IPS DF 19.7 (cell line): ENCODE measurements at regions not wholly inside any gene's neighbourhood (a gene's known extent, or its start where the extent isn't known, plus 50 kb on each side); places are given as distances from the start of the nearest gene placed in this dataset.
"Not testable (repeated sequence)": the region's sequence is repeated elsewhere in the genome, so short reads cannot be mapped to it uniquely, and the experiment has no call there.

Experiments used
- DNase-seq: peaks from one replicate; pipeline ENCODE4 v3.0.0-alpha.2; 2013; ENCODE audit warnings: low read depth, low spot score

GRCh38 chr7:66537380-66537779 is 91.3 kb upstream of the KCTD7 start:
- DNase-seq, result no peak

- DNase-seq, result no peak
Measured at GRCh38 chr7:66537876-66538275, 90.8 kb upstream of the KCTD7 start.

GRCh38 chr7:66539264-66539623 is 89.4 kb upstream of the KCTD7 start:
- DNase-seq, result no peak

- no peak for DNase-seq
Measured at GRCh38 chr7:66539902-66540375, 88.7 kb upstream of the KCTD7 start.

DNA sequence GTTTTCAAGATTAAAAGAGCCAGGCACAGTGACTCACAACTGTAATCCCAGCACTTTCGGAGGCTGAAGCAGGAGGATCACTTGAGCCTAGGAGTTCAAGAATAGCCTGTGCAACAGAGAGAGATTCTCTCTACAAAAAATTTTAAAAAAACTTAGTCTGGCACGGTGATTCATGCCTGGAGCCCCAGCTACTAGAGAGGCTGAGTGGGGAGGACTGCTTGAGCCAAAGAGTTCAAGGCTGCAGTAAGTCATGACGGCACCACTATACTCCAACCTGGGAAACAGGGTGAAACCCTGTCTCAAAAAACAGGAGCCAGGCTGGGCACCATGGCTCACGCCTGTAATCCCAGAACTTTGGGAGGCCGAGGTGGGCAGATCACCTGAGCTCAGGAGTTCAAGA is 86.6 kb upstream of the KCTD7 start:
- DNase-seq, result no peak

DNA sequence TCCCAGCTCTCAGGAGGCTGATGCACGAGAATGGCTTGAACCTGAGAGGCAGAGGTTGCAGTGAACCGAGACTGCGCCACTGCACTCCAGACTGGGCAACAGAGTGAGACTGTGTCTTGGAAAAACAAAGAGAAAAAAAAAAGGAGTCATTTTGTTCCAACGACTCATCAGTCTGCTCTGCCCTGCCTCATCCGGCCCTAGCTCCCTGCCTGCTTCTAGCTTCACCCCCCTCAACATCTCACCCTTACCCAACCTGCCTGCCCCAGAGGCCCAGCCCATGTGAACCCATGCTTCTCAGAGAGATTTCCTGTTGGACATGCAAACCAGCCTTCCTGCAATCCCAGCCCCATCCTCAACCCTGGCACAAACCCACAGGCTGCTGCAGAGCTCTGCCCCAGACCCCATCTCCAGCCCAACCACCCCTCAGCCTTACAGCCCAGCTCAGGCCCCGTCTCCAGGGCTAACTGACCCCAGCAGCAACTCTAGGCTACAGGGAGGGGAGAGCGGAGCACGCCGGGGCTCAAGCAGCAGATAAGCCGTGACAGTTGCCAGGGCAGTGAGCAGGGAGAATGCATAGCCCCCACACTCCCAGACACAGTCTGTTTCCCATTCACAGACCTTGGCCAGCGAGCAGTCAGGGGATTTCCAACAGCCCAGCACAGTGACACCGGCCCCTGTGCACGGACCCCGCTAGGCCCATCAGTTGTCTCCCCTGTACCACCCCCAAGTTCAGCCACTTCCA is 86.0 kb upstream of the KCTD7 start:
- DNase-seq, result no peak

- no peak for DNase-seq
Measured at GRCh38 chr7:66549466-66549865, 79.2 kb upstream of the KCTD7 start.

- DNase-seq, result no peak
Measured at GRCh38 chr7:66553001-66553400, 75.7 kb upstream of the KCTD7 start.

DNA sequence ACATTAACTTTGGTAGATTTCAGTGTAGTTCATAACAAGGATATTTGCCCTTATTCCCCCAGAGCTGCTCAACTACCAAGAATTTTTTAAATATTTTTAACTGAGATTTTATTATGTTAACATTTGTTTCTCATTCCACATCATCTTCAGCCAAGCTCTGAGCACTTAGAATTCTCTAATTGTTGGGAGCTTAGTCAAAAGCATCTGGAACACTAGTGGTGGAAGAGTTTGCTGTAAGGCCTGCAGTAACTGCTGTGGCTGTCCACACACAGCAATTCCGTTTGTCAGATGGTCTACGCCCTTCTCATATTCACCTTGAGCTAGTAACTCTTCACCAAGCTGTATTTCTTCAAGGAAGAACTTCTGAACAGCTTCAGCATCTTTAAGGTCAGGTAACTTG is 75.0 kb upstream of the KCTD7 start:
- not testable (repeated sequence) for DNase-seq

DNA sequence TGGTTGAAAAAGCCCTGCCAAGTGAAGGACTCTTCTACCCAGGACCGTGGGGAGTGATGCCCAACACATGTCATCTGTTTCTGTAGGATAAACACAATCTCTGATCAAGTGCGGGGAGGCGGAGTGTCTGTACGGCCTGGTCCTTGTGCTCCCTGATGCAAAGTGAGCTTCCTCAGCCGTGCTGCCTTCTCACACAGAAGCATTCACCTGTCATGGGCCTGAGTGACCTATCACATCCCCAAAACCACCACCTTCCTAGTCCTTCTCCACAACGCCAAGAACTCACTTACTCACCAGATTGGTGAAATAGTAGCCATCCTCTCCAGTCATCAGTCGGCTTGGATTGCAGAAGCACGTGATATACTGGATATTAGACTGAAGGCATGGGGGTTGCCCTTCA is 74.4 kb upstream of the KCTD7 start:
- DNase-seq, result not testable (repeated sequence)

DNA sequence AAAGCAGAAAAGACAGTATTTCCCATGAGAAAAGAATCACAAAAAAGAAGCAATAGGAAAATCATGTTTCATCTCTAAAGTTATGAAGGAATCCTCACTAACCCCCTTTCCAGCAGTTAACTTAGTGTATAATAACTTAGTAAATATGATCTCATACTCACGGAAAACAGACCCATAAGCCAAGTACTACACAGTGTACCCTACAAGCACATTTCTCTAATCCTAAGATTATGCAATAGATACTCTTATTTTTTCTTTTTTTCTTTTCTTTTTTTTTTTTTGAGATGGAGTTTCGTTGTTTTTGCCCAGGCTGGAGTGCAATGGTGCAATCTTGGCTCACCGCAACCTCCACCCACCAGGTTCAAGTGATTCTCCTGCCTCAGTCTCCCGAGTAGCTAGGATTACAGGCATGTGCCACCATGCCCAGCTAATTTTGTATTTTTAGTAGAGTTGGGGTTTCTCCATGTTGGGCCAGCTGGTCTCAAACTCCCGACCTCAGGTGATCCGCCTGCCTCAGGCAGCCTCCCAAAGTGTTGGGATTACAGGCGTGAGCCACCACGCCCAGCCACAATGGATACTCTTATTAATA is 73.7 kb upstream of the KCTD7 start:
- not testable (repeated sequence) for DNase-seq

GRCh38 chr7:66556177-66556548 is 72.5 kb upstream of the KCTD7 start:
- DNase-seq, result no peak

DNA sequence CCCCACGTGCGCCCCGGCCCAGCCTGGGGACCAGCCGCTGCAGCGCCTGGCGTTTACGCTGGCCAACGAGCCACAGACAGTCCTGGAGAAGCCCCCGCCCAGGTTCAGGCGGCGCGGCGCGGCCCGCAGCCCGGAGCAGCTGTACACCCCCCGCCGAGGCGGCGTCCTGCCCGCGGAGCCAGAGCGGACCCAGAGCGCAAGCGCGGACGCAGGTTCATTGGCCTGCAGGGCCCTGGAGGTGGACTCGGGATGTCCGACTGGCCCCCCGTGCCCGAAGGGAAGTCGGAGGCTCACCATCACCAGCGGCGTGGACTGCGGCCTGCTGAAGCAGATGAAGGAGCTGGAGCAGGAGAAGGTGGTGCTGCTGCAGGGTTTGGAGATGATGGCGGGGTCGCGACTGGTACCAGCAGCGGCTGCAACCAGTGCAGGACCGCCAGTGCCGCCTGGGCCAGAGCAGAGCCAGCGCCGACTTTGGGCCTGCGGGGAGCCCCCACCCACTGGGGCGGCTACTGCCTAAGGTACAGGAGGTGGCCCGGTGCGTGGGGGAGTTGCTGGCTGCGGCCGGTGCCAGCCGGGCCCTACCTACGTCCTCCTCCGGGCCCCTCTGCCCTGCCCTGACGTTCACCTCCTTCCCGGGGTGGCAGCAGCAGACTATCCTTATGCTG is 72.0 kb upstream of the KCTD7 start:
- DNase-seq, result no peak

DNA sequence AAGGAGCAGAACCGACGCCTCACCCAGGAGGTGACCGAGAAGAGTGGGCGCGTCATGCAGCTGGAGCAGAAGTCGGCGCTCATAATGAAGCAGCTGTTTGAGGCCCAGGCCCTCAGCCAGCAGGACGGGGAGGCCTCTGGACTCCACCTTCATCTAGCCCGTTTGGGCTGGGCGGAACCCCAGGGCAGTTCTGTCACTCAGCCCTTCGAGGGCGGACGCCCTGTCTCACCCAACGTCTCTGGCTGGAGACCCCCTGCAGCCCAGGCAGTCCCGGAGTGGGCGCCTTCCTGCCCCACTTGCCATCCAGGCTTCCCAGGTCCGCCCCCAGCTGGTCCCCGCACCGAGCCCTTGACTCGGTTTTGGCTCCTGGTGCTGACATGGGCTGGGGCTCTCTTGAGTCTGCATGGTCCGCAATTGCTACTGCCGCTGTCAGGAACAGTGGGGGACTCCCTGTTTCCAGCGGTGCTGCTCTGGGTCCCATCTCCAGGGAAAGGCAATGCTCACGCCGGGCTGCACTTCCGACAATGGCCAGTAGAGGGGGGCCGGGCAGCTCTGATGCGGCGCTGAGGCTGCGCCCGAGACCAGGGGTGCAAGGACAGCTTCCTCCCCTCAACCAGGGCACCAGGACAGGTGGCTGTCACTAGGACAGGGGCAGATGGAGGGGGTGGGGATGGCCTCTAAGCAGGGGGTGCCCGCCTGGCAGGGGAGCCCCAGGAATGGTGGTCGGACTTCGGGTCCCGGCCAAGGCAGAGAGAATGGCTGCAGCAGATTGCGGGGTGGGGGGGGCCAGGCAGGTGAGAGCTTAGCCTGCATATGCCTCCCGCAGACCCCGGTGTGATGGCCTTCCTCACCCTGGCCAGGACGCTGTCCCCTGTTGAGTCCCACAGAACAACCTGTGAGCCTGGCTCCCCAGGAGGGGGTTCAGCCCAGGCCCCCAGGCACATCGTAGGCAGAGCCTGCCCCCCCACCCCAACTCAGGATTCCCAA is 71.2 kb upstream of the KCTD7 start:
- DNase-seq, result no peak

- no peak for DNase-seq
Measured at GRCh38 chr7:66558201-66558641, 70.5 kb upstream of the KCTD7 start.

- DNase-seq, result no peak
Measured at GRCh38 chr7:66558660-66559465, 69.8 kb upstream of the KCTD7 start.

- no peak for DNase-seq
Measured at GRCh38 chr7:66564045-66564444, 64.6 kb upstream of the KCTD7 start.

GRCh38 chr7:66570179-66570578 is 58.5 kb upstream of the KCTD7 start:
- DNase-seq, result not testable (repeated sequence)

- DNase-seq, result no peak
Measured at GRCh38 chr7:66571568-66571967, 57.1 kb upstream of the KCTD7 start.

DNA sequence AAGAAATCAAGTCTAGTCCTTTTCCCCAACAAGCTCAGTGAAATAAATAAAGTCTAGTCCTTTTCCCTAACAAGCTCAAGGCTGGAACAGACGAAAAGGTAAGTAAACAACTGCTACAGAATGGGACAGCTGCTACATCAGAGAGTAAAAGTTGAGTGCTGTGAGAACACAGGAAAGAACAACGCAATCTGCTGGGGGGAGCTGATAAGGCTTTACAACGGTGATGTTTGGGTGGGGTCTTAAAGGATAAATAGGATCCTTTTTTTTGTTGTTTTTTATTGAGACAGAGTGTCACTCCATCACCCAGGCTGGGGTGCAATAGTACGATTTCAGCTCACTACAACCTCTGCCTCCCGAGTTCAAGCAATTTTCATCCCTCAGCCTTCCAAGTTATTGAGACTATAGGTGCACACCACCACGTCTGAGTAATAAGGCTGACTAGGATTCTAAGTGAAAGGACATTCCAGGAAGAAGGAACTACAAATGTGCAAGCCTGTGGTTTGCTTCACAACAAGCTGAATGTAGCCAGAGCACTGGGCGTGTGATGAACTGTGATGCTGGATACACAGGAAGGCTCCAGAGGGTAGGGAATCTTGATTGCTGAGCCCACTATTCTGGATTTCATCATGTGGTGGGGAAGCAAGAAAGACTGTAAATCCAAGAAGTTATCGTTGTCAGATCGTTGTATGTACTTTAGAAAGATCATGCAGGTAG is 54.7 kb upstream of the KCTD7 start:
- not testable (repeated sequence) for DNase-seq
